HG03139 (cell line): ENCODE measurements at regions not wholly inside any gene's neighbourhood (a gene's known extent, or its start where the extent isn't known, plus 50 kb on each side); places are given as distances from the start of the nearest gene placed in this dataset.
A peak's percentile ranks its signal among the peaks of the same experiment; 100 is the strongest.
"Not testable (repeated sequence)": the region's sequence is repeated elsewhere in the genome, so short reads cannot be mapped to it uniquely, and the experiment has no call there.

ENCODE experiments used
- ATAC-seq: cut with Tn5 transposase; IDR thresholded peaks from one replicate; pipeline ENCODE4 v1.9.1; 2021; ENCODE audit not compliant: unreplicated experiment

GRCh38 chr3:104066658-104067057, 1300.1 kb upstream of the ALCAM start:
- no peak for ATAC-seq

GRCh38 chr3:104069114-104069513, 1297.6 kb upstream of the ALCAM start:
- no peak for ATAC-seq

- no peak for ATAC-seq
These were observed 1295.8 kb upstream of the ALCAM start for GRCh38 chr3:104070906-104071305.

- no peak for ATAC-seq
These were observed 1286.6 kb upstream of the ALCAM start for GRCh38 chr3:104080088-104080626.

GRCh38 chr3:104088738-104089137, 1278.0 kb upstream of the ALCAM start:
- ATAC-seq: no peak

GRCh38 chr3:104089987-104090386, 1276.7 kb upstream of the ALCAM start:
- not testable (repeated sequence) for ATAC-seq

- ATAC-seq: no peak
These were observed 1265.0 kb upstream of the ALCAM start for GRCh38 chr3:104101736-104102135.

- ATAC-seq: peak; percentile 89
These were observed 1264.3 kb upstream of the ALCAM start for GRCh38 chr3:104102386-104102785.

- no peak for ATAC-seq
These were observed 1260.4 kb upstream of the ALCAM start for GRCh38 chr3:104106276-104106675.

- ATAC-seq: no peak
These were observed 1258.2 kb upstream of the ALCAM start for GRCh38 chr3:104108522-104108921.

- ATAC-seq: no peak
These were observed 1240.2 kb upstream of the ALCAM start for GRCh38 chr3:104126463-104126862.

- ATAC-seq: no peak
These were observed 1239.7 kb upstream of the ALCAM start for GRCh38 chr3:104126864-104127553.

GRCh38 chr3:104127830-104128229, 1238.9 kb upstream of the ALCAM start:
- ATAC-seq: no peak

- no peak for ATAC-seq
These were observed 1233.9 kb upstream of the ALCAM start for GRCh38 chr3:104132566-104133403.

GRCh38 chr3:104133630-104134029, 1233.1 kb upstream of the ALCAM start:
- no peak for ATAC-seq

- no peak for ATAC-seq
These were observed 1229.6 kb upstream of the ALCAM start for GRCh38 chr3:104137116-104137515.

- no peak for ATAC-seq
These were observed 1221.5 kb upstream of the ALCAM start for GRCh38 chr3:104145164-104145563.

GRCh38 chr3:104149154-104149553, 1217.6 kb upstream of the ALCAM start:
- ATAC-seq: no peak

GRCh38 chr3:104150724-104151123, 1216.0 kb upstream of the ALCAM start:
- no peak for ATAC-seq

GRCh38 chr3:104154896-104155295, 1211.8 kb upstream of the ALCAM start:
- ATAC-seq: no peak

GRCh38 chr3:104165866-104166265, 1200.8 kb upstream of the ALCAM start:
- ATAC-seq: no peak

- ATAC-seq: no peak
These were observed 1198.3 kb upstream of the ALCAM start for GRCh38 chr3:104168386-104168785.
